Caco-2 (cell line): ENCODE measurements at regions not wholly inside any gene's neighbourhood (a gene's known extent, or its start where the extent isn't known, plus 50 kb on each side); places are given as distances from the start of the nearest gene placed in this dataset.
"Not testable (repeated sequence)": the region's sequence is repeated elsewhere in the genome, so short reads cannot be mapped to it uniquely, and the experiment has no call there.

Experiments
- BruUV-seq: library from RNA; stranded (reverse); fragments of 400-500 nt; replicated peaks from 2 replicates; lab custom pipeline; 2021; lab: Mats Ljungman, UMichigan
- CTCF ChIA-PET: fragments of 300-600 bp; sonication (Branson Sonifier 250); formaldehyde crosslinking; loops from one replicate; lab custom pipeline; 2022; ENCODE audit warnings: antibody characterized with exemption; lab: Charles Lee
- POLR2A ChIA-PET: fragments of 300-600 bp; sonication (Branson Sonifier 250); formaldehyde crosslinking; loops from one replicate; lab custom pipeline; 2022; ENCODE audit warnings: antibody characterized with exemption; lab: Charles Lee
- DNase-seq, 2 experiments: peaks; one replicate each; pipeline versions ENCODE4 v3.0.0 to v3.0.0-alpha.2; 2020 to 2022
- H3K27me3 ChIP-seq: replicated peaks from 2 replicates; pipeline ENCODE4 v1.6.0; 2011; ENCODE audit warnings: low read length; ENCODE audit not compliant: control insufficient read depth, insufficient read depth
- H3K36me3 ChIP-seq: 2 replicates; pipeline ENCODE4 v1.5.1; 2011; ENCODE audit warnings: low read length; ENCODE audit not compliant: control insufficient read depth, insufficient read depth
- H3K4me1 ChIP-seq: fragments of 250-450 bp; sonication (Bioruptor Pico); 2 replicates; pipeline ENCODE4 v1.5.1; 2020; ENCODE audit warnings: mild to moderate bottlenecking
- H3K4me3 ChIP-seq: 2 replicates; pipeline ENCODE4 v1.5.1; 2011; ENCODE audit warnings: low read depth, mild to moderate bottlenecking, control low read depth, low read length
- H3K9me3 ChIP-seq: fragments of 250-450 bp; sonication (Bioruptor Pico); 2 replicates; pipeline ENCODE4 v1.5.1; 2020; ENCODE audit warnings: mild to moderate bottlenecking, moderate library complexity
- H3K27ac Mint-ChIP-seq: one replicate; pipeline ENCODE4 v1.8.0; 2022; ENCODE audit warnings: mixed read lengths; ENCODE audit not compliant: unreplicated experiment
- H3K27me3 Mint-ChIP-seq: one replicate; pipeline ENCODE4 v1.8.0; 2022; ENCODE audit warnings: mixed read lengths; ENCODE audit not compliant: insufficient read depth, unreplicated experiment
- H3K36me3 Mint-ChIP-seq: one replicate; pipeline ENCODE4 v1.8.0; 2022; ENCODE audit warnings: mild to moderate bottlenecking, mixed read lengths; ENCODE audit not compliant: insufficient read depth, unreplicated experiment
- H3K4me1 Mint-ChIP-seq: one replicate; pipeline ENCODE4 v1.8.0; 2022; ENCODE audit warnings: low read depth, mixed read lengths; ENCODE audit not compliant: unreplicated experiment
- H3K4me3 Mint-ChIP-seq: one replicate; pipeline ENCODE4 v1.8.0; 2022; ENCODE audit warnings: mild to moderate bottlenecking, moderate library complexity, mixed read lengths; ENCODE audit not compliant: unreplicated experiment
- H3K9me3 Mint-ChIP-seq: one replicate; pipeline ENCODE4 v1.8.0; 2022; ENCODE audit warnings: mixed read lengths; ENCODE audit not compliant: unreplicated experiment
- intact Hi-C: fragments of 100-400 bp; cut with micrococcal nuclease; formaldehyde crosslinking; loops from one replicate; pipeline ENCODE4 v1.10.0; 2022; ENCODE audit not compliant: unreplicated experiment
- TF ChIP-seq, protein P1 (sequence below), 2 experiments: fragments of 200-600 bp in 1 of 2; IDR thresholded peaks; 1 replicate in 1 of 2; 2 replicates in 1 of 2; pipeline versions ENCODE4 v1.5.1 to v1.8.0; 2011 to 2022; ENCODE audit warnings: antibody characterized with exemption in 1 of 2, control low read depth in 1 of 2, inconsistent platforms in 1 of 2, low read depth in 1 of 2, low read length in 1 of 2, mild to moderate bottlenecking in 1 of 2, moderate library complexity in 1 of 2; ENCODE audit not compliant: insufficient read depth in 1 of 2, severe bottlenecking in 1 of 2, unreplicated experiment in 1 of 2

DNA sequence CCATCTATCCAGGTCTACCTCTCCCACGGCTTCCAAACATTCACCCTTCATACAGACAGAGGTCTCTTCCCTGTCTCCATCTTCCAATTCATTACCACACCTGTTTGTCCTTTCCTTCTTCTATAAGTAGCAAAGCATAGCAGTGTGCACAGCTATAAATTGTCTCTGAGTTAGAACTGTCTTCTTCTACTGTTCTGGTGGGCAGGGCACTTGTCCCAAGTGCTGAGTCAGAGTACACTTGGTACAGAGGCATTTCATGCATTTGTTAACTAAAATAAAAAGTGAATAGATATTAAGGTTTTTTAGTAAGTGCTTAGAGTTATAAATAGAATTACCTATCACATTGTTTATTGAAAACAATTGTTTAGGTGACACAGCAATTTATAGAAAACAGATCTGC is 150.1 kb upstream of the CCDC54 start:
- no peaks in the 10 kb centered on the region for H3K36me3 ChIP-seq
- Mint-ChIP-seq H3K4me1 (no peaks in the 10 kb centered on the region), H3K27ac (no peak overlapping the region), H3K9me3 (peaks cover 7% of the 10 kb centered on the region), H3K27me3 (no peaks in the 10 kb centered on the region), H3K4me3 (no peak overlapping the region), H3K36me3 (no peaks in the 10 kb centered on the region)
- CTCF ChIA-PET = no interaction called here
- H3K4me3 ChIP-seq = no peak overlapping the region
- H3K9me3 ChIP-seq = no peaks in the 10 kb centered on the region
- intact Hi-C loops = no loop called here
- DNase-seq = no peak
- TF ChIP-seq, protein P1, sequence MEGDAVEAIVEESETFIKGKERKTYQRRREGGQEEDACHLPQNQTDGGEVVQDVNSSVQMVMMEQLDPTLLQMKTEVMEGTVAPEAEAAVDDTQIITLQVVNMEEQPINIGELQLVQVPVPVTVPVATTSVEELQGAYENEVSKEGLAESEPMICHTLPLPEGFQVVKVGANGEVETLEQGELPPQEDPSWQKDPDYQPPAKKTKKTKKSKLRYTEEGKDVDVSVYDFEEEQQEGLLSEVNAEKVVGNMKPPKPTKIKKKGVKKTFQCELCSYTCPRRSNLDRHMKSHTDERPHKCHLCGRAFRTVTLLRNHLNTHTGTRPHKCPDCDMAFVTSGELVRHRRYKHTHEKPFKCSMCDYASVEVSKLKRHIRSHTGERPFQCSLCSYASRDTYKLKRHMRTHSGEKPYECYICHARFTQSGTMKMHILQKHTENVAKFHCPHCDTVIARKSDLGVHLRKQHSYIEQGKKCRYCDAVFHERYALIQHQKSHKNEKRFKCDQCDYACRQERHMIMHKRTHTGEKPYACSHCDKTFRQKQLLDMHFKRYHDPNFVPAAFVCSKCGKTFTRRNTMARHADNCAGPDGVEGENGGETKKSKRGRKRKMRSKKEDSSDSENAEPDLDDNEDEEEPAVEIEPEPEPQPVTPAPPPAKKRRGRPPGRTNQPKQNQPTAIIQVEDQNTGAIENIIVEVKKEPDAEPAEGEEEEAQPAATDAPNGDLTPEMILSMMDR (IDR thresholded peaks at IDR 0.05; ENCODE audit: insufficient read depth in 1 of 2, low read depth in 1 of 2, low read length in 1 of 2, severe bottlenecking in 1 of 2, unreplicated experiment in 1 of 2) = no peak
- POLR2A ChIA-PET = no interaction called here
- H3K27me3 ChIP-seq = no peaks in the 10 kb centered on the region
- BruUV-seq = no TSS peak
- no peaks in the 10 kb centered on the region for H3K4me1 ChIP-seq

DNA sequence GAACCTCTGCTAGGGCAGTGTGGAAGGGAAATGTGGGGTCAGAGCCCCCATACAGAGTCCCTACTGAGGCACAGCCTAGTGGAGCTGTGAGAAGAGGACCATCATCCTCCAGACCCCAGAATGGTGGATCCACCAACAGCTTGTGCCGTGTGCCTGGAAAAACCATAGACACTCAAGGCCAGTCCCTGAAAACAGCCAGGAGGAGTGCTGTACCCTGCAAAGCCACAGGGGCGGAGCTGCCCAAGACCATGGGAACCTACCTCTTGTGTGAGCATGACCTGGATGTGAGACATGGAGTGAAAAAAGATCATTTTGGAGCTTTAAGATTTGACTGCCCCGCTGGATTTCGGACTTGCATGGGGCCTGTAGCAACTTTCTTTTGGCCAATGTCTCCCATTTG is 143.4 kb upstream of the CCDC54 start:
- H3K36me3 ChIP-seq, H3K4me3 Mint-ChIP-seq, CTCF ChIA-PET, H3K36me3 Mint-ChIP-seq, H3K4me1 Mint-ChIP-seq, H3K4me3 ChIP-seq, DNase-seq, H3K27ac Mint-ChIP-seq, BruUV-seq, H3K4me1 ChIP-seq, H3K9me3 Mint-ChIP-seq, POLR2A ChIA-PET, H3K27me3 ChIP-seq, H3K9me3 ChIP-seq, H3K27me3 Mint-ChIP-seq: not testable (repeated sequence)
- intact Hi-C loops = loop anchor here (10.0 kb wide), 1 partner anchor 1241 kb away; no protein-coding TSS in a partner anchor

DNA sequence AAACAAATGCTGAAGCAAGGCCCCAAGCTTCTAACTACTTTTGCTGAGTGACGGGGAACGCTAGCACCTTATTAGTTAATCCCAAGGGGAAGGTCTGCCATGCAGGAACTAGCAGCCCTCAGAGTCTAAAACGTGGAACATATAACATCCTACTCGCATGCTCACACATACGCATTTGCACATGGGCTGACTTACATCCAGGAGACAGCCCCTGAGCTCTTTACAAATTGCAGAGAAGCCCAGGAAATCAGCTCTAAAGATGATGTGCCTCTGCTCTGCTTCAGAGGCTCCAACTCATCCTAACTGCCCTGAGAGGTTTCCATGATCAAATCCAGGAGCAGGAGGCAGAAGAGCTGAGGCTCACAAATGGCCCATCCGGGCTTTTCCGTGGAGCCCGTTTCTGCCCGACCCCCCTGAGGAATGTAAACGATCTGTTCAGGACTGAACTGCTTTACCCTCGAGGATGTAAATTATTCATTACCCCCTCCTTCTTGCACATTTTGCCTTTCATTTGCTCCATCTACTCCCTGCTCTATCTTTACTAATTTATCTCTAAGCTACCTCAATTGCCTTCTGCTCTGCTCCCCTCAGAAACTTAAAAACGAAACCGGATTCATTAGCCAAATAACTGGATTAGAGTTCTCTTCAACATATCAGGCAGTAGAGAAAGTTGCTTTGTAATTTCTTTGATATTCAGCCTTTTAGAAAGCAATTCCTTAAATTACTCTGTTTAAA is 141.9 kb upstream of the CCDC54 start:
- intact Hi-C loops = loop anchor here (10.0 kb wide), 1 partner anchor 1239 kb away; no protein-coding TSS in a partner anchor
- H3K4me3 ChIP-seq = peak overlapping the region; percentile 25
- DNase-seq = no peak

More for the DNA sequence above, 141.9 kb upstream of the CCDC54 start:
- H3K4me1 ChIP-seq = 0 out of 2 replicates have a peak, but pooled peaks cover under 1% of the 10 kb centered on the region
- no peaks in the 10 kb centered on the region for H3K36me3 Mint-ChIP-seq
- peaks cover 9% of the 10 kb centered on the region for H3K27me3 Mint-ChIP-seq
- H3K36me3 ChIP-seq = no peaks in the 10 kb centered on the region
- TF ChIP-seq, protein P1 (IDR thresholded peaks at IDR 0.05; ENCODE audit: insufficient read depth in 1 of 2, low read depth in 1 of 2, low read length in 1 of 2, severe bottlenecking in 1 of 2, unreplicated experiment in 1 of 2) = no peak
- H3K27ac Mint-ChIP-seq = peak overlapping the region; percentile 27
- H3K27me3 ChIP-seq = no peaks in the 10 kb centered on the region
- H3K4me1 Mint-ChIP-seq = peaks cover 7% of the 10 kb centered on the region
- POLR2A ChIA-PET = no interaction called here
- CTCF ChIA-PET = interaction anchor here (1.0 to 1.8 kb wide), 2 partner anchors 186 to 425 kb away, joined by 3 to 5 read pairs; no protein-coding TSS in a partner anchor
- no peaks in the 10 kb centered on the region for H3K9me3 Mint-ChIP-seq
- BruUV-seq = no TSS peak
- H3K4me3 Mint-ChIP-seq = peak overlapping the region; percentile 66
- no peaks in the 10 kb centered on the region for H3K9me3 ChIP-seq
